Osteocyte (in vitro differentiated cells): ENCODE measurements at regions not wholly inside any gene's neighbourhood (a gene's known extent, or its start where the extent isn't known, plus 50 kb on each side); places are given as distances from the start of the nearest gene placed in this dataset.

ENCODE experiments used
- DNase-seq: peaks from one replicate; pipeline ENCODE4 v3.0.0; 2021; ENCODE audit warnings: mixed read lengths; ENCODE audit not compliant: unreplicated experiment; ENCODE audit errors: extremely low spot score
- H3K27ac Mint-ChIP-seq: one replicate; pipeline ENCODE4 v1.8.0; 2021; ENCODE audit warnings: mild to moderate bottlenecking, mixed read lengths; ENCODE audit not compliant: unreplicated experiment
- H3K27me3 Mint-ChIP-seq: one replicate; pipeline ENCODE4 v1.8.0; 2021; ENCODE audit warnings: mixed read lengths; ENCODE audit not compliant: unreplicated experiment
- H3K36me3 Mint-ChIP-seq: one replicate; pipeline ENCODE4 v1.8.0; 2021; ENCODE audit warnings: mixed read lengths; ENCODE audit not compliant: unreplicated experiment
- H3K4me1 Mint-ChIP-seq: one replicate; pipeline ENCODE4 v1.8.0; 2021; ENCODE audit warnings: mixed read lengths; ENCODE audit not compliant: unreplicated experiment
- H3K4me3 Mint-ChIP-seq: one replicate; pipeline ENCODE4 v1.8.0; 2021; ENCODE audit warnings: mild to moderate bottlenecking, moderate library complexity, mixed read lengths; ENCODE audit not compliant: unreplicated experiment
- H3K9me3 Mint-ChIP-seq: one replicate; pipeline ENCODE4 v1.8.0; 2021; ENCODE audit warnings: mixed read lengths; ENCODE audit not compliant: unreplicated experiment
- TF ChIP-seq, protein P1 (sequence below): fragments of 200-600 bp; sonication (generic); IDR thresholded peaks from 2 replicates; pipeline ENCODE4 v1.5.0; 2021; ENCODE audit warnings: antibody characterized with exemption, mild to moderate bottlenecking, moderate library complexity

DNA sequence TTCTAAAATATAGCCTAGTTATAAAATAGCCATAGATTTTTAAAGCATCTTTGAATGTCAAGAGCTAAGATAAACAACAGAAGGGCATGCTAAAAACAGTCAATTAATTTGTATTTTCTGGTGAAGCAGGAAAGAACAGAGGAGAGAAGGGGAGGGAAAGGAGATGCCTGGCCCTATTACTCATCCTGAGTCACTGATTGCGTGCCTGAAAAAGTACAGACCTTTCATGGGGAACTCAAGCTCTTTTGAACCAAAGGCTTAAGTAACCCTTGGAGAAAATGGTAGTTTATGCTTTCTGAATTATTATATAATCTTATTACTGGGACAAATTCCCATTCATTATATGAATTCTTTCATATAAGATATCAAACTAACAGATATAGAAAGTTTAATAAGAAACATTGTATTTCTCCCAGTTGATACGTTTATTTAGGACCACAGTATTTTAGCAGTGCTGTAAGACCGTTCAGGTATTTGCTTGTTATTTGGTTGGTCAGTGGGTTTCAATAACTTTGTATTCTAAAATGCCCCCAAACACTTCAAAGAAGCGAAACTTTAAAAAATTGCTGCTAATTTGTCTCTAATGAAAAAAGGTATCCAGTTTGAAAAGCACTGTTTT lies 151.3 kb downstream of the HGF start:
- Mint-ChIP-seq H3K27me3 (no peaks in the 10 kb centered on the region), H3K36me3 (peaks cover 5% of the 10 kb centered on the region), H3K27ac (peak overlapping the region; percentile 94), H3K4me3 (no peak overlapping the region), H3K9me3 (peaks cover 15% of the 10 kb centered on the region), H3K4me1 (peaks cover 62% of the 10 kb centered on the region)
- TF ChIP-seq, protein P1, sequence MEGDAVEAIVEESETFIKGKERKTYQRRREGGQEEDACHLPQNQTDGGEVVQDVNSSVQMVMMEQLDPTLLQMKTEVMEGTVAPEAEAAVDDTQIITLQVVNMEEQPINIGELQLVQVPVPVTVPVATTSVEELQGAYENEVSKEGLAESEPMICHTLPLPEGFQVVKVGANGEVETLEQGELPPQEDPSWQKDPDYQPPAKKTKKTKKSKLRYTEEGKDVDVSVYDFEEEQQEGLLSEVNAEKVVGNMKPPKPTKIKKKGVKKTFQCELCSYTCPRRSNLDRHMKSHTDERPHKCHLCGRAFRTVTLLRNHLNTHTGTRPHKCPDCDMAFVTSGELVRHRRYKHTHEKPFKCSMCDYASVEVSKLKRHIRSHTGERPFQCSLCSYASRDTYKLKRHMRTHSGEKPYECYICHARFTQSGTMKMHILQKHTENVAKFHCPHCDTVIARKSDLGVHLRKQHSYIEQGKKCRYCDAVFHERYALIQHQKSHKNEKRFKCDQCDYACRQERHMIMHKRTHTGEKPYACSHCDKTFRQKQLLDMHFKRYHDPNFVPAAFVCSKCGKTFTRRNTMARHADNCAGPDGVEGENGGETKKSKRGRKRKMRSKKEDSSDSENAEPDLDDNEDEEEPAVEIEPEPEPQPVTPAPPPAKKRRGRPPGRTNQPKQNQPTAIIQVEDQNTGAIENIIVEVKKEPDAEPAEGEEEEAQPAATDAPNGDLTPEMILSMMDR: no peak
- no peak for DNase-seq

DNA sequence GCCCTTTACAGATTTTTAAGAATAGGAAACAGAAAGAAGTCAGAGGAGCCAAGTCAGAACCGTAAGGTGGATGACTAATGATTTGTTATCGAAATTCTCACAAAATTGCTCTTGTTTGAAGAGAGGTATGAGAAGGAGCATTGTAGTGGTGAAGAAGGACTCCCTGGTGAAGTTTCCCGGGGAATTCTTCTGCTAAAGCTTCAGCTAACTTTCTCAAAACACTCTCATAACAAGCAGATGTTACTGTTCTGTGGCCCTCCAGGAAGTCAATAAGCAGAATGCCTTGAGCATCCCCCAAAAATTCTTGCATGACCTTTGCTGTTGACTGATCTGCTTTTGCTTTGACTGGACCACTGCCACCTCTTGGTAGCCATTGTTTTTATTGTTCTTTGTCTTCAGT lies 152.9 kb downstream of the HGF start:
- Mint-ChIP-seq H3K27ac (peak overlapping the region; percentile 94), H3K36me3 (peaks cover 5% of the 10 kb centered on the region), H3K4me1 (peaks cover 55% of the 10 kb centered on the region), H3K27me3 (no peaks in the 10 kb centered on the region), H3K9me3 (peaks cover 15% of the 10 kb centered on the region), H3K4me3 (no peak overlapping the region)
- no peak for DNase-seq
- TF ChIP-seq, protein P1: no peak

DNA sequence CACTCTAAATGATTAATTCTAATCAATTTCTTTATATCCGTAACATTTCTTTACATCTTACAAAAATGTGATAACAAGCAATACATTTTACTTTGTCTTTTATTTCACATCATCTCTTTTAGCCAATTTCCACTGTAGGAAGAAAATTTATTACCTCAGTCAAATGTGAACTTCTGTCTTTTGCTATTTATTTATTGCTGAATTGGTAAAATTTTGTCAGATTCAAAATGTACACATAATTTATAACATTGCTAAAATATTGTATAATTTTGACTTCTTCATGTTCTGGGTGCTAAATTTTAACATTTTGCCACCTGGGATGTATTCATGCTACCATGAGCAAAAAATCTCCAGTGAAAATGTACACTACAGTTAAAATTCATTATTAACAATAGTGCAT lies 158.0 kb downstream of the HGF start:
- no peak for DNase-seq
- H3K27ac Mint-ChIP-seq: no peak overlapping the region
- peaks cover 14% of the 10 kb centered on the region for H3K9me3 Mint-ChIP-seq
- TF ChIP-seq, protein P1: no peak
- H3K36me3 Mint-ChIP-seq: peaks cover 4% of the 10 kb centered on the region
- H3K4me1 Mint-ChIP-seq: peaks cover 37% of the 10 kb centered on the region
- H3K27me3 Mint-ChIP-seq: no peaks in the 10 kb centered on the region
- no peak overlapping the region for H3K4me3 Mint-ChIP-seq

DNA sequence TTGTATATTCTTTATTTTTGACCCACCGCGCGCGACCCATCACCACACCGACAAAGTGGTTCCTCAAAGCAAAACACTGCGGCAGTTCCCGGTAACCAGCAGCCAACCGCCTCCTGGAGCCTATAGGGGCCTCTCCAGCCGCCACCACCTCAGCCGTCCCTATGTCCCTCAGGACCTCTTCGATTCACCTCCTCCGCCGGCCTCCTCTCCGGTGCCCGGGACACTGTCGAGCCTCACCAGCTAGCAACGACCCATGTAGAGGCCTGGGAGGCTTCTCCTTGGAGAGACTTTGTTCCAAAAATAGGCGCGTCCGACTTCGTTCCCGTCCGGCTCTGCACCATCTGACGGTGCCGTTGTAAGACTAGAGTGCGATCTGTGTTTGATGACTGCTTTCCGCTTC lies 158.8 kb downstream of the HGF start:
- DNase-seq: no peak
- TF ChIP-seq, protein P1: no peak
- Mint-ChIP-seq H3K27ac (no peak overlapping the region), H3K36me3 (peaks cover 8% of the 10 kb centered on the region), H3K4me1 (peaks cover 29% of the 10 kb centered on the region), H3K4me3 (no peak overlapping the region), H3K9me3 (peaks cover 14% of the 10 kb centered on the region), H3K27me3 (no peaks in the 10 kb centered on the region)

DNA sequence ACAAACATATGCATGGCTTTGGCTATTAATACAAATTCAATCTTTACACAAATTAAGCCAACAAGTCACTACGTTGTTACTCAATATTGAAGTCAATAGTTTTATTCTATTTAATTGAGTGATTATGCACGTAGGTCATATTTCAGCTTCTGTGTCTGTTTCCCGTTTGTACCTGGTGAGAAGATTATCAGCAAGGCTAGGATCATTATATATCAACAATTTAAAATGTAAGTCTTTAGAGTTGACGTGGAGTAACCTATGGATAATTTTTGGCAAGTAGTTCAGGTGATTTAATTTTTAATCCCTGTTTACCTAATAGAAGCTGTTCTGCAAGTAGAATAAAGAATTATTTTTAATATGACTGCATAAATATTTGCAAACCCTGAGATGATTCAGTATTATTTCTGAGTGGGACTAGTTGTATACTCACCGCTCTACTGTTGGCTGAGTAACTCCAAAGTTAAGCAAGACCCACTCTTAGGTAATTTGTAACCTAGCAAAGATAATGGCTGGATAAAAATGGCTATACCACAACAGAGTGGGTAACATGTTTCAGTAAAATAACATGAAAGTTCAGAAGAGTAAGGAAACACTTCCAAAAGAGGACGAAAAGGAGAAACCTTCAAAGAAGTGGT lies 161.0 kb downstream of the HGF start:
- DNase-seq: no peak

More for the DNA sequence above, 161.0 kb downstream of the HGF start:
- no peak overlapping the region for H3K27ac Mint-ChIP-seq
- H3K27me3 Mint-ChIP-seq: no peaks in the 10 kb centered on the region
- peaks cover 6% of the 10 kb centered on the region for H3K9me3 Mint-ChIP-seq
- H3K4me3 Mint-ChIP-seq: no peak overlapping the region
- peaks cover 12% of the 10 kb centered on the region for H3K4me1 Mint-ChIP-seq
- peaks cover 6% of the 10 kb centered on the region for H3K36me3 Mint-ChIP-seq
- TF ChIP-seq, protein P1: no peak
